GM10248 (cell line): ENCODE measurements at regions not wholly inside any gene's neighbourhood (a gene's known extent, or its start where the extent isn't known, plus 50 kb on each side); places are given as distances from the start of the nearest gene placed in this dataset.

Experiments used
- CTCF ChIA-PET: fragments of 300-600 bp; sonication (Branson Sonifier 250); formaldehyde crosslinking; extraction: SDS; loops from one replicate; lab custom pipeline; 2021; ENCODE audit warnings: antibody characterized with exemption; lab: Yijun Ruan, JAX
- POLR2A ChIA-PET: fragments of 350-650 bp; sonication (Branson Sonifier 250); formaldehyde crosslinking; extraction: SDS; loops from one replicate; lab custom pipeline; 2020; ENCODE audit warnings: antibody characterized with exemption; lab: Yijun Ruan, JAX
- DNase-seq: peaks from one replicate; pipeline ENCODE4 v3.0.0; 2012; ENCODE audit errors: extremely low spot score
- TF ChIP-seq, protein P1 (sequence below): IDR thresholded peaks from 2 replicates; pipeline ENCODE4 v1.5.1; 2012; ENCODE audit warnings: mild to moderate bottlenecking, low read depth; ENCODE audit errors: extremely low read depth, missing control alignments, control extremely low read depth

DNA sequence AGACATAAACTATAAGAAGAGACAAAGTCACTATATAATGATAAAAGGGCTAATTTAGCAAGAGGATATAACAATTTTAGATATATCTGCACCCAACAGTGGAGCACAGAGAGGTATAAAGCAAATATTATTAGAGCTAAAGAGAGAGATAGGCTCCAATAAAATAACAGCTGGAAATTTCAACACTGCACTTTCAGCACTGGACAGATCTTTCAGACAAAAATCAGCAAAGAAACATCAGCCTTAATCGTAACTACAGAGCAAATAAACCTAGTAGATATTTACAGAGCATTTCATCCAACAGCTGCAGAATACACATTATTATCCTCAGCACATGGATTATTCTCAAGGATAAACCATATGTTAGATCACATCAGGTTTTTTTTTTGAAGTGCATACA, 642.9 kb downstream of the AMY1C start:
- TF ChIP-seq, protein P1, sequence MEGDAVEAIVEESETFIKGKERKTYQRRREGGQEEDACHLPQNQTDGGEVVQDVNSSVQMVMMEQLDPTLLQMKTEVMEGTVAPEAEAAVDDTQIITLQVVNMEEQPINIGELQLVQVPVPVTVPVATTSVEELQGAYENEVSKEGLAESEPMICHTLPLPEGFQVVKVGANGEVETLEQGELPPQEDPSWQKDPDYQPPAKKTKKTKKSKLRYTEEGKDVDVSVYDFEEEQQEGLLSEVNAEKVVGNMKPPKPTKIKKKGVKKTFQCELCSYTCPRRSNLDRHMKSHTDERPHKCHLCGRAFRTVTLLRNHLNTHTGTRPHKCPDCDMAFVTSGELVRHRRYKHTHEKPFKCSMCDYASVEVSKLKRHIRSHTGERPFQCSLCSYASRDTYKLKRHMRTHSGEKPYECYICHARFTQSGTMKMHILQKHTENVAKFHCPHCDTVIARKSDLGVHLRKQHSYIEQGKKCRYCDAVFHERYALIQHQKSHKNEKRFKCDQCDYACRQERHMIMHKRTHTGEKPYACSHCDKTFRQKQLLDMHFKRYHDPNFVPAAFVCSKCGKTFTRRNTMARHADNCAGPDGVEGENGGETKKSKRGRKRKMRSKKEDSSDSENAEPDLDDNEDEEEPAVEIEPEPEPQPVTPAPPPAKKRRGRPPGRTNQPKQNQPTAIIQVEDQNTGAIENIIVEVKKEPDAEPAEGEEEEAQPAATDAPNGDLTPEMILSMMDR: no peak
- ChIA-PET CTCF (no interaction called here), POLR2A (no interaction called here)
- DNase-seq: no peak

DNA sequence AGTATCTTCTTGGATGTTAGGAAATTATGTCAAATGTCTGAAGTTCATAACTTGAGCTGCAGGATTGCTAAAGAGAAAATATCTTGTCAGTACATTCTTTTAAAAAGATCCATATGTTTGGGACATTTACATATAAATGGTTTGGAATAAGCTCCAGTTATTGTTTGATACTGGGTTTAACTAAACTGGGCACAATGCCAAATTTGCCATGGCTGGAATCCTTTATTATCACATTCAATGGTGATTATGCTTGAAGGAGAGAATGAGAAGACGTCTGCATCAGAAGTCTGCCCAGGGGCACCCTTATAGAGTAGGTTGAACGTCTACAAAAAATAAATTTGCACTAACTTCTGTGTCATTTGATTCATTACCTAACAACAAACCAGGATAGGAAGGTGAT, 652.5 kb downstream of the AMY1C start:
- TF ChIP-seq, protein P1: no peak
- ChIA-PET POLR2A (no interaction called here), CTCF (no interaction called here)
- no peak for DNase-seq

DNA sequence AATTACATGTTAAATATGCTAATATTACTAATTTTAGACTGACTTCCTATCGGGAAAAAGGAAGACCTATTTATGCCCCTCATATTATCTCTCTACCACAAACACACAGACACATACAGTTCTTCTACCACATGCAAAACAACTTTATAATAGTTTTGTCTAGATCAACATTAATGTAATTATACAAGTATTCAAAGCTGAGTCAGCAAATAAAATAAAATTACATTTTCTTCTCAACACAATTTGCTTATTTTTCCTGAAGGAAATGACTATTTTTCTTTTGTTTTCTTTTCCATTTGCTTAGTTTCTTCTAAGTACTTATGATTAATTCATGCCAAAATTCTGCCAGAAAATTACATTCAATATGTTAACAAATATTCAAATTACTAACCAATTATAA, 654.2 kb downstream of the AMY1C start:
- POLR2A ChIA-PET: no interaction called here

DNA sequence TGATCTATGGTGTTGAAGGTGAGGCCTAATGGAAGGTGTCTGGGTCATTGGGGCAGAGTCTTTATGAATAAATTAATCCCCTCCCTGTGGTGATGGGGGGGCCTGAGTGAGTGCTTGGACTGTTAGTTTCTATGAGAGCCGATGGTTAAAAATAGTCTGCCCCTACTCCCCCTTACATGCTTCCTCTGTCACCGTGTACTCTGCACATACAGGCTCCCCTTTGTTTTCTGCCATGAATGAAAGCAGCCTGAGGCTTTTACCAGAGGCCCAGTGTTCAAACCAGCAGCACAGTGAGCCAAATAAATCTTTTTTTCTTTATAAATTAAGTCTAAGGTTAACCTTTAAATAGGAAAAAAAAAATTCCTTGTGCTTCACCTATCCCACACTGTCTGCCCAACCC, 657.0 kb downstream of the AMY1C start:
- TF ChIP-seq, protein P1: no peak
- DNase-seq: no peak
- CTCF ChIA-PET: interaction anchor here (1.7 kb wide), 1 partner anchor 8 kb away, joined by 5 read pairs; no protein-coding TSS in a partner anchor

More for the DNA sequence above, 654.2 kb downstream of the AMY1C start:
- CTCF ChIA-PET: no interaction called here
- DNase-seq: no peak
- TF ChIP-seq, protein P1: no peak

DNA sequence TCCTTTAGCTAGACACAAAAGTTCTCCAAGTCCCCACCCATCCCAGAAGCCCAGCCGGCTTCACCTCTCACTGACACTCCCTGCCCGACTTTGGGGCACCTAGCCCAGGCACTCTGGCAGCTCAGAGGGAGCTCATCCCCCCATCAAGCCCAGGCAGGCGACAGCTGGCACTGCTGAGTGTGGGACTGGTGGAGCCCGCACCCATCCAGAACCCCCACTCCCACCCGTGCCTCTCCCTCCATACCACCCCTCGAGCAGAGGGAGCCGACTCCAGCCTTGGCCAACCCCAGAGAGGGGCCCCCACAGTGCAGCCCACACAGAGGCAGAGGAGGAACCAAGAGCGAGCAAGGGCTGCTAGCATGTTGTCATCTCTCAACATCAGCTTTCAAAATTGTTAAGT, 658.6 kb downstream of the AMY1C start:
- DNase-seq: no peak
- ChIA-PET POLR2A (no interaction called here), CTCF (interaction anchor here (1.7 kb wide), 1 partner anchor 10 kb away, joined by 5 read pairs; no protein-coding TSS in a partner anchor)
- TF ChIP-seq, protein P1: no peak

More for the DNA sequence above, 657.0 kb downstream of the AMY1C start:
- POLR2A ChIA-PET: no interaction called here

DNA sequence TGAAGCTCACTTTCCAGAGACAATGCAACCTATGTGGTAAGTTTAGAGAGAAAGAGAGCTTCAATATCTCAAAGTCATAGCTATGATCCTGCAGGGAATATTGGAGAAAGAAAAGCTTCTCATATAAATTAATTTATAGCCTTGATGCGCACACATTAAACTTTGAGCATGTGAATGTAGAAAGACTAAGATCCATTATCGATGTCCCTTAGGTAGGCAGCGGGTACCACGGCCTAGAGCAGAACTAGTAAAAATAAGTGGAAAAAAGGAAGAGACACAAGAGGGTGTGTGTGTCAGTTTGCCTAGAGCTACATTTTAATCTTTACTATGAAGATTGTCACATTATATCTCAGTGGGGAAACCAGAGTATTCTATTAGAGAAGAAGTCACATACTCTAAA, 685.6 kb downstream of the AMY1C start:
- ChIA-PET CTCF (interaction anchor here (1.2 to 1.8 kb wide), 3 partner anchors 14 to 17 kb away, joined by 3 to 4 read pairs (median 4); no protein-coding TSS in a partner anchor), POLR2A (no interaction called here)
- TF ChIP-seq, protein P1: no peak
- no peak for DNase-seq
